Limb (tissue), 2 donors: ENCODE measurements at regions not wholly inside any gene's neighbourhood (a gene's known extent, or its start where the extent isn't known, plus 50 kb on each side); places are given as distances from the start of the nearest gene placed in this dataset.

ENCODE experiments used
- DNase-seq, 2 donors: peaks; one replicate each; pipeline ENCODE4 v3.0.0-alpha.2; 2016; ENCODE audit errors: extremely low spot score in 2 of 2

DNA sequence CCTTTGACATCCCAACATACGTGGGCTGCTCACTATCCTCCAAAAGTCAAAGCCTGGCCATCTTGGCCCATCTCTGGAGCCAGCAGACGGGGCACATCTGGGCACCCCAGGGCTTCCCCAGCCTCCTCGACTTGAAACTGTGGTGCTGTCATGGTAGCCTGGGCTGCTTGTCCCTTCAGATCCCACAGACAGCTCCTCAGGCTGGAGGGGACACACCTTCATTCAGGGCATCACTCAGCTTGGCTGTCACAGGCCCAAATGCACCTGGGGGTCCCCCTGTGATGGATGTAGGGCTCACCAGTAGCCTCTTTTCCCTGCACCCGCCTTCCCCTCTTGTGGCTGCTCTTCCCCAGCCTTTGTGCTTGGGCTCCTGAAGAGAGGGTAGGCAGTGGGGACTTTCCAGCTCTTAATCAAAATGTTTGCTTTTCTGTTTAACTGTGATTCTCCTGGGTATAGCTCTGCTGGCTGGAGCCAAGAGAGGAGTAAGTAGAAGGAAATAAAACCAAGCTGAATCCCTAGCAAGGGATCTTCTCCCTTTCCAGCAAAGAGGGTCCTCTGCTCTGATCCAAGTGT, 92.3 kb downstream of the GYPC start:
- no peak for DNase-seq

DNA sequence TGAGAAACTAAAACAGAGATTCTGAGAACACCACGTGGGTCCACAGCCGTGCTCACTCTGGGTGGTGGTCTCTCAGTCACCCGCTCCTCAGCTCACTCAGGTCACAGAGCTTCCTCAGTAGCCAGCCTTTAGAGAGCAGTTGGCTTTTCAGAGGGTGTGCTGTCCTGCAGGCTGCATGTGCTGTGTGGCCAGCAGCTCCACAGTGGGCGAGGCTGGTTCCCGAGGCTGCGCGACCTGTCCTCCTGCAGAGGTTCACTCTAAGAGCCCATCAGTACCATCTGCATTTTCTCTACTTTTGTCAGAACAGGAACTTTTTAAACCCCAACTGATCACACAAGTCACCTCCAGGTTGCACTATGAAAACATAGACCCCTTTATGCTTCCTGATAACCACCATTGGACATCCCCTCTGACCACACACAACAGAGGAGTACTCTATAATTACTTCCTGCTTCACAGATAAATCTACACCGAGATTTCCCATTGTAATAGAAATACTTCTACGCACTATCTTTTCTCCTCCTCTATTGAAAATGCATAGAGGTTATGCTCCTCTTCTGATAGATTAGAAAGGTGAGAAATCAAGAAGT, 93.1 kb downstream of the GYPC start:
- no peak for DNase-seq

DNA sequence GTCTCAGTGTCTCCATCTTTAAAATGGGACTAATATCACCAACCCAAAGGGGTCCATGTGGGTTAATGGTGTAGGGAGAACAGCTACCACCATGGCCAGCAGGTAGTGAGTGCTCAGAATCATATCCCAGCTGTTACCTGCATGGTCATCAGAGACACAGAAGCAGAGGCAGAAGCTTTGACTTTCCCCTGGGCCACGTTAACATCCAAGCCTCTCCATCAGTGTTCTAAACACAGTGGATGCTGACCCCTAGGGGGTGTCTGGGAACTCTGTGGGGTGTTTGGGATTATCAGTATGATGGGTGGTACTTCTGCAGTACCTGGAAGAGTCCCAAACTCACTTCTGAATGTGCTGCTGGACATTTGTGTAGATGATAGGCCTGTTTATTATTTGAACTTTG, 93.6 kb downstream of the GYPC start:
- no peak for DNase-seq

DNA sequence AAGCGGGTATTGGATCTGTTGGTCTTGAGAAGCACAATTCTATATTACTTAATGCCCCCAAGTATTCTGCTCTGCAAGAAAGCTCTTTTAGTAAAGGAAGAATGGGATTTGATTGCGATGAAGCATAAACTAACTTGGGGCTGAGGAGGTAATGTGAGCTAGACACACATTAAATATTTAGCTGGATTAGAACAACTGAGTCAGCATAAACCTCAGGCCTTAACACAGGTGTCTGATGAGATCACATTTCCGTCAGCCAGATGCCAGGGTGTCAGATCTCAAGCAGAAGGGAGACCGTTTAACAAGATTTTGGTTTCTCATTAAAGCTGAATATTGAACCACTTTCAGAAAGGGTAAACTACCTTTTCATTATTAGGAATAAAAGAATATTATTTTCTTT, 94.5 kb downstream of the GYPC start:
- no peak for DNase-seq

DNA sequence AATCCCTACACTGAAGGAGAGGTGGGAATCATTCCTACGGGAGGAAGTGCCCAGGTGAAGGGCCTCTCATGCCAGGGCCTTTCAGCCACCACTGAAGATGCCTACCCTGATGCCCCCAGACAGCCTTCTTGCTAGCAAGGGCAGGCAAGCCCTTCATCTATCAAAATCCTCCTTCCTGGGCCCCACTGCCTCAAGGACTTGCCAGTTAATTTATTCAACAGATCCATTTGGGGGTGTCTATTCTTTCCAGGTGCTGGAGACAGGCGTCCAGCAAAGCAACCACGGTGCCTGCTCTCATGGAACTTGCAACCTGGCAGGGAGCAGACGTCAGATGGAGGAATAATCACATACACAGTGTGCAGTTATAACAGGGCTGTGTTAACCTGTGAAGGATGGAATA, 95.5 kb downstream of the GYPC start:
- DNase-seq, result no peak

DNA sequence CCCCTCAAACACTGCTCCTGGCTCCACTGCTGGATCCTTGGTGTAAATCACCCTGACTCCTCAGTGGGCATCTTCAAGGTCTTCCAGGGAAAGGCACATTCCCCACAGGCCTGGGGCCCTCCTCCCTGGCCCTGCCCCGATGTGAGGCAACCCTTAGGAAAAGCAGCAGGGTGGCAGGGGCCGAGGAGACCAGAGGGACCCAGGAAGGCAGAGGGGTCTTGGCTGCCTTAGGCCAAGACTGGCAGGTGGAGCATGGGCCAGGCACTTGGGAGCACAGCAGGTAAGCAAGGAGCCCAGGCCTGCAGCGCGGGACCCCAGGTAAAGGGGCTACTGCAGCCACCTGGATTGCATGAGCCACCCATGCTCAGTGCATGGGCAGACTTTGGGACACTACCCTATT, 96.9 kb downstream of the GYPC start:
- no peak for DNase-seq

DNA sequence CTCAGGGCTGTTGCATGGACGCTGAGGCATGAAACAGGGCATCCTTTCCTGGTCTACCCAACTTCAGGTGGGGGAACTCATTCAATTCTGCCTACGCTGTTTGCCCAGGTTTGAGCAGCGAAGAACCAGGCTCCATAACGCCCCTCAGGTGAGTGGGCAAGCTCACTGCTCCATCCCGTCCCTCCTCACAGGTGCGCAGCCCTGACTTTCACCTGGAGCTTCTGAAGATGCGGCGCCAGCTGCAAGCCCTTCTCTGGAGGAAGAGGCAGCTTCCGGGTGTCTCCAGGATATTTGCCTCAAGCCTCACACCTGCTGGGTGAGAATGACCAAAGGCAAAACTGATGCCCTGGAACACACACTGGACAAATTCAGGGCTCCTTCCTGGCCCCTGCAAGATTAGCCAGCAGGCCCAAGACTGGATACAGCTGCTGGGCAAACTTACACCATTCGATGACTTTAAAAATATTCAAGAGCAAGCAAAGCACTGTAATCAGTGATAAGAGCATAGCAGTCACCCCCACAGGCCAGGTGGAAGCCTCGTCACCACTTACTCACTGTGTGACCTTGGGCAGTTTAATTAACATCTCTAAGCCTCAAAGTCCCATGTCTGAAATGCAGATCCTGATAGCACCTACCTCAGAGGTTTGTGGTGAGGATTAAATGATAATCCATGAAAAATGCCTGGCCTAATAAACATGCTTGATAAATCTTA, 97.7 kb downstream of the GYPC start:
- no peak for DNase-seq

DNA sequence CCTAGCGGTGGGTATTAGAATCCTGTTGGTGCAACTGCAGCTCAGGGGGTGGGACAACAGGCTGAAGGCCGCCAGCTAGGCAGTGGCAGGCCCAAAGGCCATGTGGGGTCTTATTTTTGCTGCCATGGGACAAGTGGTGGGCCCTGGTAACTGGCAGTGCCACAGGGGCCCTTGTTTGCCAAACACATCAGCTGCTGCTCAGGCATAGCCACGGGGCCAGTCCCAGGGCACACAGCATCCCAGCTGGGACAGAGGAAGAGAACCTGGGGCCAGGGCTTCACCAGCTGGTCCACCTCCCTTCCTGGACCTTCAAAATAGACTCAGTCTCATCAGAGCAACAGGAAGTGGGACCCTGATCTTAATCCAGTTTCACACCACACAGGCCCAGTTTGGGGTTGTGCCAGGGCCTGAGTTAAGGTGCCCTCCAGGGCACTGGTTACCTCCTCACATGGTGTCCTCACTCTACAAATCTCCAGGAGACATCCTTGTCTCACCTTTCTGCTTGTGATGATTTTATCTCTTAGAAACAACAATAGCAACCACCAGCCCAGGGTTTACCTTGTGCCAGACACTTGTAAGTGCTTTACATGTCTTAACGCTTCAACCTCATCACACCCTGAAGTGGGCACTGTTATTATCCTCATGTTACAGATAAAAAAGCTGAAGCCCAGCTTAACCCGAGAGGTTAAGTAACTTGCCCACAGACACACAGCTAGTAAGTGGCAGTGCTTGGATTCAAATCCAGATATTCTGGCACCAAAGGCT, 98.5 kb downstream of the GYPC start:
- DNase-seq, result no peak

DNA sequence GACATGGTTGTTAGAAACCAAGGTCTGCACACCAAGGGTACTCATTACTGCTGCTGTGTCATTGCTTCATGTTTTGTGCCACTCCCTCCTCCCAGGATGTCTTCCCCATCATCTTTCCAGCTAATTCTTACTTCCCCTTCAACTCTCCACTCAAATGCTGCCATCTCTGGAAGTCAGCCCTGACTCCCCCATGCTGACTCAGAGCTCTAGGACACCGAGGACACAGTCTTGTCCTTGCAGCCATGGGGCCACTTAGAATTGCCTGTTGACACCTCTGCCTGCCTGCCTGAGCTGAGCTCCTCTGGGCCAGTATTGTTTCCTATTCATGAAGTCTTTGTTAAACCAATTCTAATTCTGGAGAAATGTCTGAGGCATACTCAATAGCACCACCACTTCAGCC, 100.2 kb downstream of the GYPC start:
- DNase-seq, result no peak

DNA sequence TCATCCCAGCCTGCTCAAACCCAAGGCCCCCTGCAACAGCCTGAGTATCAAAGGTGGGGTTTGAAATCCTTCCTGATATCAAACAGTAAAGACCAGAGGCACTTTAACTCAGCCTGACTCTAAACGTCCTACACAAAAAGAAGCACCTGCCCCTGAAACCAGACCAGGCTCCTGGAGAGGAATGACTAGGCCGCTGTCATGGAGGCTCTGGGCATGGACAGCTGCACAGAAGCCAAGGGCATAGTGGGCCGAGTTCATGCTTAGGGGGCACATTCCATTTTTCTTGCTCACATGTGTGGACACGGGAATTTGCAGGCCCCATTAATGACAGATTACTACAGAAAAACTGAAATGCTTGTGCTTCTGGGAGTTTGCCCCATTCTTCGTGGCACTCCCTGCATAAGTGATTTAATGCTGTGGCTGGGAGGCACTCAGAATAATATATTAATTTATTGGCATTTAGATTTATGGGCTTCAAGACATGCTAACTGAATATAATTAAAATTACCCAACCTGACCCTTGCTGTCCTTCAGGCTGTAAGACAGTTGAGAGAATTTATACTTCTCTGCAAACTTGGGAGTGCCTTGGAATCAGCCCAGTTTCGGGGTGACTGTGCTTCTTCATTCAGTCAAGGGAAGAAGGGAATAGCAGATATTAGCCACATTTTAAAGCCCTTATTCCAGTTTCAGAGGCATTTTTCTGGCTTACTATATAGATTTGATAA, 105.5 kb downstream of the GYPC start:
- DNase-seq, result peak; percentile 4 to 27

DNA sequence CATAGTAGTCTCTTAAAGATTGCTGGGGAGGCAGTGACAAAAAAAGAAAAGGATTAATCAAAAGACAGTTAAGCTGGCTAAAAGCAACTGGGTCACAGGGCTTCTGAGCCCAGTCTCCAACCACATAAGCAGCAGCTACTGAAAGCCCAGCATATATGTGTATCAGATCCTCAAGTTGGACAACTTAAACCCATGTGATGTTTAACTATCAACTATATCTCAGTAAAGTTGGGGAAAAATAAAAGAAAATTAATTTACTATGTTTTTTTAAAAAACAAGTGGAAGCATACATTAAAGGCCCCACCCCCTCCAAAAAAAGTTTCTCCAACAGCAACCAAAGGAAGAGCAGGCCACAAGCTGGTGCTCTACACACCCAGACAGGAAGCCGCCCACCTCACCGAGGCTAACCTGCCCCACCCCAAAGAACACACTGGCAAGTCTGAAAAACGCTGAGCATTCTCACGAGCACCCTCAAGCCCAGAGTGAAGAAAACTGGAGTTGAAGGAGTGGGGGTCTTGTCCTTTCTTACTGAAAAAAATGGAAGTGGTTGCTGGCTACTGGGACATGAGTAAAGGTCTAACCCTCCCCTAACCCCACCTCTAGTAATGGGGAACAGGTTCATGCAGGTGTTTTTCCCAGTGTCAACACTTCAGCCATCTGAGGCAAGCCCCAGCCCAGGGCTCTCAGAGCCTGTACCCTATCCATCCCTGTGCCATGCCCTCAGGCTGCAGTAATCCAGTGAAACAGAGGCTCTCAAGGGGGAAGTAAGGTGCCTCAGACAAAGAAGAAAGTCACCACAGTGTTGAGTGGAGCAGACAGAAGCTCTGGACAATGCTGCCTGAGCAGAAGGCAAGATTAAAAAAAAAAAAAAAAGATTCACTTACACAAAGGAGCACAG, 106.3 kb downstream of the GYPC start:
- DNase-seq, result peak in 1 of 2 donors; percentile 11

DNA sequence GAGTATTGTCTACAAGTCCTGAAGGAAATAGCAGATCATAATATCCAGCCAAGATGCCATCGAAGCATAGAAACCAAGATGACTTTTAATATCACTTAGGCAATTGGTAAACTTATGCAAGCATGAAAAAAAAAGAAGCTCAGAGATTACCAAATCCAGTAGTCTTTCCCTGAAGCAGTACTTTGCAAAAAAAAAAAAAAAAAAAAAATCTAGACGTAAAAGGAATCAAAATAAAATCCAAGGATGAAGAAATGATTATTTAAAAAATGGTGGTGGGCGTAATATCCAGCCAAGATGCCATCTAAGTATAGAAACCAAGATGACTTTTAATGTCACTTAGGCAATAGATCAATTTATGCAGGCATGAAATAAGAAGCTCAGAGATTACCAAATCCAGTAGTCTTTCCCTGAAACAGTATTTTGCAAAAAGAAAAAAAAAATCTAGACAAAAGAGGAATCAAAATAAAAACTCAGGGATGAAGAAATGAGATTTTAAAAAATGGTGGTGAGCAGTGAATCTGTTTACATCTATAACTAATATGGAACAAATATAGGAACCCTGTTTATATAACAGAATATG, 108.8 kb downstream of the GYPC start:
- no peak for DNase-seq

DNA sequence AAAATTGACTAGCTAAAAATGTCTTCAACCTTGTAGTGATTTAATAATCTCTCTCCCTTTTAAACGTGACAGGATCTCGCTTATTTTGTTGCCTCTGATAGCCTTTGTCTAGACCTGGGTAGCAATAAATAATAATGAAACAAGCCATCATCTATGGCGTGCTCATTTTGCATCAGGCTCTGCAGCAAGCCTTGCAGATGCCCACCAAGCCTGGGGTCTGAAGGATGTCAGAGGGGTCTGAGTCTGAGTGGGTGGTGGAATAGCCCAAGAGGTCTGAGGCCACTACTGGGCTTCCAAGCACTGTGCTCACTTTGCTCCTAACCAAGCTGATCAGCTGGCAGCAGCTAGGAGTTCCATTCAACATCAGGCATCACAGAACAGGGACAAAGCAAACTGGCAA, 109.4 kb downstream of the GYPC start:
- no peak for DNase-seq

DNA sequence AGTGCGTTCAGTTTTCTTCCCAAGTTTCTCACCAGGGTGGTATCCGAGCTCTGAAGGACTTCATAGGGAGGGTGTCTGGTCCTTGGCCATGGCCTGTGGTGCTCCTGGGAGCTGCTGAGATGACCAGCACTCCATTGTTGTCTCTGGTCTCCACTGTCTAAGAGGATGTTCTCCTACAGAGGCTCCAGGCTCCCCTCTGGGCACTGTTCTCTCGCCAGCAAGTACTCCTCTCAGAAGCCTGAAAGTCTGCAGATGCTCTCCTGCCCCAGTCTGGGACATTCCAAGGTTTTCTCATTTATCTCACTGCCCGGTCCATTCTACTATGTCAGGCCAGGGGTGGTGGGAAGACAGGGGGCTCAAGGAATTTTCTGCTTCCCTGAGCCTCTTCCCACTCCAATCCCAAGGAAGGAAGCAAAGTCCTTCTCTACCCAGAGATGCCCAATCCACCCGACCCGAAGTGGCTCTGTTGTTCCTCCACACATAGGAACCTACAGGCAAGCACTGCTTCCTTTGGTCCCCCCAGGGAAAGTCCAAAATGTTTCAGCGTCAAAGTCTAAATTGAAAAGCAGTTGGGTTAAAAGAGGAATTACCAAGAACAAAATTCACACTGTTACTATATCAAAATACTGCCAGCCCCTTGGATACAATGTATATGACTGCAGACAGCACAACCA, 110.5 kb downstream of the GYPC start:
- no peak for DNase-seq

DNA sequence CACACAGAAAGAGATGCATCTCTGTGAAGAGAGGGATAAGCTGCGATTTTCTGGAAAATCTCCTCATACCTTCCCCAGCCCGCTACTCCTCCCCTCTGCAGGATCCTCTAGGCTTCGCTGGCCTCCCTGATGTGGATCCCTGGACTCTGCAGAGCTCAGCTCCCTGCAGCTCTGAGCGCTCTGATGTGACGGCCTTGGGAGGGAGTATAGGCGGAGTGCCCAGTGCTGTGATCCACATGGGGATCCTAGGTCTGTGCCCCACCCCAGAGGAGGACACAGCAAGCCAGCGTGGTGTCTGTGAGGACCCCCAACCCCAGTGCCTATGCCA, 111.0 kb downstream of the GYPC start:
- DNase-seq, result no peak

DNA sequence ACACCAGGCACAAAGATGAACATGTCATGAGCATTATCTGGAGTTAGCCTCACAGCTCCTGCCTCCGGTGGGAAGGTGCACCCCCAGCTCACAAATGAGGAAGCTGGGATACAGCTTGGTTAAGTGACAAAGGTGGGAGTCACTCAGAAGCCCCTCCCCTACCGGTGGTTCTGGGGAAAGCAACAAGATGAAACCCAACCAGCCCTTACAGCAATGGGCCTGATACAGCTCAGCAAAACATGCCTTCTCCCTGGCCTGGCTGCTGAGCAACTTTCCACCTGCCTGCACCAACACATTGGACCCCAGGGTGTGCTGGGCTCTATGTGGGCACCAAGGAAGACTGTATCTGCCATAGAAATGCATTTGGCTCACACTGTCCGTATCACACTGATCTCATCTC, 113.2 kb downstream of the GYPC start:
- no peak for DNase-seq

DNA sequence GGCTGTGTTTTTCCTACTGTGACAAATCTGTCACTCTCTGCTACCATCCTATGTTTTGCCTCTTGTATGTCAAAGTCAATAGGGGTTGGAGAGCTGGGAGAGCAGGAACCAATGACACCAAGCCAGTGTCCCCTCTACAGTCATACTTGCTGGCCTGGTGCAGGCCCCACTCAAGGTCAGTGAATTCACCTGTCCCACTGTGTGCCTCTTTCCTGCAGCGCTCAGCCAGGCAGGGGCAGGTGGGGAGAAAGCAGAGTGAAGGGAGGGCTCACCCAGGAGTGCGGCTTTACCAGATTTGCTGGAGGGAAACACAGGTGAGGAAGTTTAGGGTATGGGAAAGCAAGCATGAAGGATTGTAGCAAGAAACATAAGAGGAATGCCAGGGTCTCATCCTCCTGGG, 114.5 kb downstream of the GYPC start:
- DNase-seq, result no peak

DNA sequence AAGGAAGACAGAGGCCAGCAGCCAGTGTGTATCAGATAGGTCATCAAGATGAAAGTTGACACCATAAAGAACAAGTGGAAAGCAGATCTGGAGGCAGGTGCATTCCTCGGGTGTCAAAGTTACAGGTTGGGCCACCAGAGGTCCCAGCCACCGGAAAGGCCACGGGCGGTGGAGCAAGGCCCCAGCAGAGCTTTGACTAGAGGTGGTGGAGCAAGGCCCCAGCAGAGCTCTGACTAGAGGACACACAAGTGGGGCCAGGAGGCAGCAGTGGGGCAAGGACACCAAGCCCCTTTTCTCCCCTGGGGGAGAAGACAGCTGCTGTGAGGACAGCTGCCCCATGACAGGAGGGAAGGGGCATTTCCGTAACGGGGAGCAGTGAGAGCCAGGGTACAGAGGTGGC, 115.1 kb downstream of the GYPC start:
- DNase-seq, result no peak

DNA sequence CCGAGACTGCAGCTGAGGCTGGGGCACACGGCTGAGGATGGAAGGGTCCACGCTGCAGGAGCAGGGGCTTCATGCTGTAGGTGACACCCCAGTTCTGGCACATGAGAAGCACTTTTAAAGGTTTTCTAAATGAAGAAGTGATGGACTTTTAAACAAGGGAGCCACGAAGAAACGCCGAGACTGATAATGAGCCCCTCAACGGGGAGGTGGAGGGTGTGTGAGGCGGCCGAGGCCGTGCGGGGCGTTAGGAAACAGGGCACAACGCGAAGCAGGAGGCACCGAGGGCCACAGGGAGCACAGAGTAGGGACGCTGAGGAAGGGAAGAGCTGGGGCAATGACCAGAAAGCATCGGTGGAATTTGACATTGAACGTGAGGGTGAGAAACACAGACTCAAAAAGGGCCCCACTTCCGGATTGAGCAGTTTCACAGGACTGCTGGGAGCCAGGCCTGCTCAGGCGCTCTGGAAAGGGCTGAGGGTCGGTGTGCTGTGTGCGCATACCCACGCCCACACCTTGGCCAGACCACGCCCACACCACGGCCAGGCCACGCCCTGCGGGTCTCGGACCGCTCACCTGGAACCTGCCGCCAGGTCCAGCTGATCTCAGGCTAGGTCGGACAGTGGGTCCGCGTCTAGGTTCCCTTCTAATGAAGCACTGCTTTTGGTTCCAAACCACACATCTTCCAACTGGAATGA, 115.7 kb downstream of the GYPC start:
- DNase-seq, result no peak
